Stimulated activated naive B cell treated with anti-CD40 and anti-IgM and Interleukin-4, amounts not matched to agents 10 μg/mL and 1 μg/mL and 100 μg/mL, for 72 hours (primary cell): ENCODE measurements at regions not wholly inside any gene's neighbourhood (a gene's known extent, or its start where the extent isn't known, plus 50 kb on each side); places are given as distances from the start of the nearest gene placed in this dataset.

Experiments
- ATAC-seq, 2 donors: fragments of 150-1000 bp; cut with Tn5 transposase; replicated peaks; 2 replicates each; pipeline ENCODE4 v1.10.0; 2021; ENCODE audit warnings: moderate library complexity in 1 of 2
- DNase-seq: peaks from one replicate; pipeline ENCODE4 v3.0.0; 2021
- H3K27ac Mint-ChIP-seq: one replicate; pipeline ENCODE4 v1.8.0; 2022; ENCODE audit warnings: mild to moderate bottlenecking, mixed read lengths
- H3K27me3 Mint-ChIP-seq, 2 donors: one replicate each; pipeline ENCODE4 v1.8.0; 2022; ENCODE audit warnings: mixed read lengths in 2 of 2
- H3K36me3 Mint-ChIP-seq, 2 donors: one replicate each; pipeline ENCODE4 v1.8.0; 2022; ENCODE audit warnings: mixed read lengths in 2 of 2, mild to moderate bottlenecking in 1 of 2
- H3K4me1 Mint-ChIP-seq, 2 donors: one replicate each; pipeline ENCODE4 v1.8.0; 2022; ENCODE audit warnings: mixed read lengths in 2 of 2, mild to moderate bottlenecking in 1 of 2
- H3K4me3 Mint-ChIP-seq, 2 donors: one replicate each; pipeline ENCODE4 v1.8.0; 2022; ENCODE audit warnings: mild to moderate bottlenecking in 2 of 2, mixed read lengths in 2 of 2, moderate library complexity in 1 of 2
- H3K9me3 Mint-ChIP-seq, 2 donors: one replicate each; pipeline ENCODE4 v1.8.0; 2022; ENCODE audit warnings: mixed read lengths in 2 of 2, mild to moderate bottlenecking in 1 of 2

DNA sequence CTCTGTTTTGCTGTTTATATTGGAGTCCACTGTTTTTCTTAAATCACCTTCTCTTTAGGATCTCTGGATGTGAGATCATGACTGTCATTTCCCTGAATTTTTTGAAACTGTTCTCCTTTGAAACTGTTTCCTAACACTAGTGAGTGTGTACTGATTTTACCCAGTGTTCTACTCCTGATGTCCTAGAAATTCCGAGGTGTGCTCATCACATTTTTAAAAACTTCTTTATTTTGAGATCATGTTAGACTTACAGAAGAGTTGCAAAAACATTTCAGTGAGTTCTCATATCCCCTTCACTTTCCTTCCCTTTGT, 292.6 kb downstream of the NFKBIZ start:
- H3K36me3 Mint-ChIP-seq: no peaks in the 10 kb centered on the region
- ATAC-seq (no peak), DNase-seq (no peak)
- no peak overlapping the region for H3K4me3 Mint-ChIP-seq
- H3K9me3 Mint-ChIP-seq: peaks cover 0 to 3% of the 10 kb centered on the region in 2 donors
- H3K4me1 Mint-ChIP-seq: peaks cover 11 to 13% of the 10 kb centered on the region in 2 donors
- no peaks in the 10 kb centered on the region for H3K27me3 Mint-ChIP-seq
- H3K27ac Mint-ChIP-seq: no peak overlapping the region

DNA sequence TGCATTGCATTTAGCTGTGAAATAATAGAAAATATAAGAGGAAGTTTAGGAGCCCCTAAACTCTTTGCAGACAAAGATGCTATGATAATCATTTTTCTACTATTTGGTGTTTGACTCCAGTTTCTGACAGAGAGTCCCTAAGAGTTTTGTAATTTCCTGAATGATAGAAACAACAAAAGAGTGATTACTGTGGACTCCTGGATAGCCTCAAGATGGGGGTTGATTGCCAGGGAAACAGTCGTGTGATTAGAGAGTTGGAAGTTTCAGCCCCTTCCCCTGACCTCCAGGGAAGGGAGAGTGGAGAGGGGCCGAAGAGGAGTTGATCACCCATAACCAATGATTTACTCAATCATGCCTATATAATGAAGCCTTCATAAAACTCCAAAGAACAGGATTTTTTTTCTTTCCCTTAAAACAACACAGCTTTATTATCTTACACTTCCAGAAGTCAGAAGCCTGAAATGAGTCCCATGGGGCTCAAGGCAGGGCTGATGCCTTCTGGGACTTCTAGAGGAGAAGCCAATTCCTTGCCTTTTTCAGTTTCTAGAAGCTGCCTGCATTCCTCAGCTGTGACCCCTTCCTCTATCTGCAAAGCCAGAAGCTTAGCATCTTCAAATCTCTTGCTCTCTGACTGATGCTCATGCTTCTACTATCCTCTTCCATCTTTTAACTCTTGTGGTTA, 292.3 kb upstream of the ZPLD1 start:
- no peaks in the 10 kb centered on the region for H3K27me3 Mint-ChIP-seq
- H3K27ac Mint-ChIP-seq: no peak overlapping the region
- ATAC-seq (no peak), DNase-seq (no peak)
- no peak overlapping the region for H3K4me3 Mint-ChIP-seq
- H3K4me1 Mint-ChIP-seq: peaks cover 9 to 13% of the 10 kb centered on the region in 2 donors
- no peaks in the 10 kb centered on the region for H3K36me3 Mint-ChIP-seq
- peaks cover 0 to 3% of the 10 kb centered on the region in 2 donors for H3K9me3 Mint-ChIP-seq

DNA sequence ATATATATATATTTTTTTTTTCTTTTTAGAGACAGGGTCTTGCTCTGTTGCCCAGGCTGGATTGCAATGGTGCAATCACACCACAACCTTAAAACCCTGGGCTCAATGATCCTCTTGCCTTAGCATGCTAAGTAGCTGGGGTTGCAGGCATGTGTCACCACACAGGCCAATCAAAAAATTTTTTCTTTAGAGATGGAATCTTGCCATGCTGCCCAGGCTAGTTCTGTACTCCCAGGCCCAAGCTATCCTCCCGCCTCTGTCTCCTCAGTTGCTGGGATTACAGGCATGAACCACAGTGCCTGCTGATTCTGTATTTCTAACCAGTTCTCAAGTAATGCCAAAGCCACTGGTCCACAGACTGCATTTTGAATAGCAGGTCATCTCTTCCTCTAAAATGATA, 291.3 kb upstream of the ZPLD1 start:
- Mint-ChIP-seq H3K27ac (no peak overlapping the region), H3K4me3 (no peak overlapping the region), H3K4me1 (peaks cover 9 to 13% of the 10 kb centered on the region in 2 donors), H3K9me3 (peaks cover 0 to 6% of the 10 kb centered on the region in 2 donors), H3K36me3 (peaks cover 0 to 2% of the 10 kb centered on the region in 2 donors), H3K27me3 (no peaks in the 10 kb centered on the region)
- ATAC-seq: no peak
- no peak for DNase-seq

DNA sequence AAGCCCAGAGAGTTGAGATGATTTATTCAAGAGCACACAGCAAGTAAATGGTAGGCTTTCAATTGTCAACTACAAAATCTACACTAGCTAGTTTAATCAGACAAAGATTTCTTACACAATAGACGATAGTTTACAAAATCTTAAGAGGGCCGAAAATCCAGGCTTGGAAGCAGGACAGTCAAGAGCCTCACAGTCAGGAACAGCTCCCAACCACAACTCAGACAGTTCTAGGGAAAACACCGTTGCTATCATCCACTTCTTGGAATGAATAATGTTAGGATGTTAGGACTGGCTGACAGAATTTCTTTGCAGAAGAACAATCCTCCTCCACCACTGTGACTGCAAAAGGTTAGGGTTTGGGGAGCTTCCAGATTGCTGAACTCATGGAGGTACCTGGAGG, 290.8 kb upstream of the ZPLD1 start:
- peaks cover 0 to 8% of the 10 kb centered on the region in 2 donors for H3K9me3 Mint-ChIP-seq
- DNase-seq (no peak), ATAC-seq (no peak)
- H3K27ac Mint-ChIP-seq: no peak overlapping the region
- H3K4me3 Mint-ChIP-seq: no peak overlapping the region
- peaks cover 0 to 3% of the 10 kb centered on the region in 2 donors for H3K36me3 Mint-ChIP-seq
- peaks cover 9 to 17% of the 10 kb centered on the region in 2 donors for H3K4me1 Mint-ChIP-seq
- H3K27me3 Mint-ChIP-seq: no peaks in the 10 kb centered on the region

DNA sequence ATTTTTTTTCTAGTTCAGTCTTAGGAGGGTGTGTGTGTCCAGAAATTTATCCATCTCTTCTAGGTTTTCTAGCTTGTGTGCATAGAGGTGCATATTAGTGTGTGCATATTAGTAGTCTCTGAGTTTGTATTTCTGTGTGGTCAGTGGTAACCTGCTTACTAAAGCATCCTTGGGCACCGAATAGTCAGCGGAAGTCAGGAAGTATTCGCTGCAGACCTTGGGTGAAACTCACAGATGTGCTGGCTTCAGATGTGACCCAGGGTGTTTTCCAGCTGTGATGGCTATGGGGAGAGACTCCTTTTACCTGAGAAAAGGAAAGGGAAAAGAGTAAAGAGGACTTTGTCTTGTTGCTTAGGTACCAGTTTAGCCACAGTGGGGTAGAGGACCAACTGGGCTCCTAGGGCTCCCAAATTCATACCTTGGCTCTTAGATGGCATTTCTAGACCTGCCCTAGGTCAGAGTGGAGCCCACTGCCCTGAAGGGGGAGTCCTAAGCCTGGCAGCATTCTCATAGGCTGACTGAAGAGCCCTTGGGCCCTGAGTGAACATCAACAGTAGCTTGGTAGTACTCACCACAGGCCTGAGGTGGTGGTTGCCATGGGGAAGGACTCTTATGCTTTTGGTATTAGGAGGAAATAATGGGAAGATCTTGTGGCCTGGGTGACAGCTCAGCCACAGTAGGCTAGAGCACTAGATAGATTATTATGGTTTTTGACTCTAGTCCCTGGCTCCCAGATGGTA, 286.0 kb upstream of the ZPLD1 start:
- H3K27me3 Mint-ChIP-seq: no peaks in the 10 kb centered on the region
- H3K4me3 Mint-ChIP-seq: no peak overlapping the region
- H3K27ac Mint-ChIP-seq: peak overlapping the region; percentile 16
- DNase-seq (no peak), ATAC-seq (no peak)
- peaks cover 17 to 28% of the 10 kb centered on the region in 2 donors for H3K36me3 Mint-ChIP-seq
- peaks cover 8 to 24% of the 10 kb centered on the region in 2 donors for H3K4me1 Mint-ChIP-seq
- H3K9me3 Mint-ChIP-seq: peaks cover 29 to 30% of the 10 kb centered on the region in 2 donors

DNA sequence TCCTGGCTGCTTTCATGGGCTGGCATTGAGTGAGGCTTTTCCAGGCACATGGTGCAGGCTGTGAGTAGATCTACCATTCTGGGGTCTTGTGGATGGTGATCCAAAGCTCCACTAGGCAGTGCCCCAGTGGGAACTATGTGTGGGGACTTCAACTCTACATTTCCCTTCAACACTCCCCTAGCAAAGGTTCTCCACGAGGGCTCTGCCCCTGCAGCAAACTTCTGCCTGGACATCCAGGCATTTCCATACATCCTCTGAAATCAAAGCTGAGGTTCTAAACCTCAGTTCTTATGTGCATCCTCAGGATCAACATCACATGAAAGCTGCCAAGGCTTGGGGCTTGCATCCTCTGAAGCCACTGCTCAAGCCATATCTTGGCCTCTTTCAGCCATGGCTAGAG, 282.9 kb upstream of the ZPLD1 start:
- no peaks in the 10 kb centered on the region for H3K27me3 Mint-ChIP-seq
- H3K27ac Mint-ChIP-seq: no peak overlapping the region
- H3K4me3 Mint-ChIP-seq: no peak overlapping the region
- no peak for ATAC-seq
- peaks cover 27 to 29% of the 10 kb centered on the region in 2 donors for H3K9me3 Mint-ChIP-seq
- DNase-seq: no peak
- peaks cover 8 to 38% of the 10 kb centered on the region in 2 donors for H3K4me1 Mint-ChIP-seq
- peaks cover 17 to 28% of the 10 kb centered on the region in 2 donors for H3K36me3 Mint-ChIP-seq

DNA sequence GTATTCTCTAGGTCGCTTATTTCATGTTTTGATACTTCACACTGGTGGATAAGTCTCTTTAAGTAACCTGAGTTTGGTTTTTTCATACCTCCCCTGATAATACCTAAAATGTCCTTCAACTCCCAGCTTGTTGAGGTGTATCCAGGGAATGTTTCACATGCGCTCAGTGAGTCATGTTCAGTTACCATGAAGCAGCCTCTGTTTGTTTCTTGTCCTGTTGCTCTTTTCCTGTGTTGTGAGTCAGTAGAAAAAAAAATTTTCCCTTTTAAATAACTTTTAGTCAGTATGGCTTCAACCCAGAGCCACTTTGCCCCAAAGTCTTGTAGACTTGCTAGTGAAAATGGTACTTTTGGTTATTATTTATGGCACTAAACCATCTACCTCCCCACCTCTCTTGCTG, 278.4 kb upstream of the ZPLD1 start:
- Mint-ChIP-seq H3K9me3 (peaks cover 12 to 16% of the 10 kb centered on the region in 2 donors), H3K36me3 (peaks cover 8 to 16% of the 10 kb centered on the region in 2 donors), H3K27me3 (no peaks in the 10 kb centered on the region), H3K27ac (peak overlapping the region; percentile 25), H3K4me1 (peaks cover 8 to 33% of the 10 kb centered on the region in 2 donors), H3K4me3 (no peak overlapping the region)
- ATAC-seq (no peak), DNase-seq (no peak)

DNA sequence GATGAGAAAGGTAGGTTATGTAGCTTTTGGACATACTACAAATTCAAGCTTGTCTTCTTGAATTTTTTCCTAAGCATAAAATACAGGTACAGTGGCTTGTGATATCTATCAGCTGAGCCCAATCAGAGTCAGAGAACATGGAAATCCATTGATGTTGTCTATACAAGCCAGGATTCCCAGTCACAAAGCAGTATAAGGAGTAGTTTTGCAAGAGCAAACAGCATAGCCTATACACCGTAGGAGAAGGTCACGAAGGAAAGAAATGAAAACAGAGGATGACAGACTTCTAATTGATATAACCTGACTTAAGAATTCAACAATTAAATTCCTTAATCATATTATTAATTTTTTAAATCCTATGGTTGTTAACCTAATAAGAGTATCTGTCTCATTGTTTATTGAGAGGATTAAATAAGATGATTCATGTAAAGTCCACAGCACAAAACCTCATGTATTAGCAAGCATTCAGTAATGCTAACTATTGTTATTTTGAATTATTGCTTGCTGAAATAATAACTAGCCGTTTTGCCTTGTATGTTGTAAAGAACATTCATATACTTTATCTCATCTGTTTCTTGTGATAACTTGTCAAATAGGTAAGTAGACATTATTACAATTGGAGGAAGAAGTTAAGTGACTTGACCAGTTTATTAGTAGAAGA, 276.6 kb upstream of the ZPLD1 start:
- no peak for ATAC-seq
- Mint-ChIP-seq H3K4me1 (peaks cover 6 to 25% of the 10 kb centered on the region in 2 donors), H3K9me3 (no peaks in the 10 kb centered on the region), H3K27ac (no peak overlapping the region), H3K27me3 (no peaks in the 10 kb centered on the region), H3K36me3 (peaks cover 0 to under 1% of the 10 kb centered on the region in 2 donors), H3K4me3 (no peak overlapping the region)
- DNase-seq: no peak

DNA sequence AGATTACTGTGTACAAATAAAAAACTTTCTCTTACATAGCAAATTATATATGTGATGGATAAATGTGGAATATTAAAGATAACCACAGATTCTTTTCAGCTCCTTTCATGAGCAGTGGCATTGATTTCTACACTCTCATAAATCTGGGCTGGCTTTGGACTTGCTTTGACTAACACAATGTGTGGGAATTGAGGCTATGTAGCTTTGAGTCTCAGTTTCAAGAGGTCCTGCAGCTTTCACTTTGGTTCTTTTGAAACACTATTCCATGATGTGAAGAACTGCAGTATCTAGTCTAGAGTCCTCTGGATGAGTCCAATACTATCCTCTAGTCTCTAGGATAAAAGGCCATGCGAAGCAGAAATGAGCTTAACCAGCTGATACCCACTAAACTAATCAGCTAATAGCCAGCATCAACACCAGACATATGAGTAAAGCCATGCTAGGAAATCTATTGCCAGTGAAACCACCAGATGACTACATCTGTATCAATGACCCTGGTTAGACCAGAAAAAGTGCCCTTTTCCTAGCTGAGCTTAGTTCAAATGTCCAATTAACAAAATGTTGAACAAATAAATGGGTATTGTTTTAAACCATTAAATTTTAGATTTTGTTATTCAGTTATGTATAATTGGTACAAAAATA, 274.9 kb upstream of the ZPLD1 start:
- ATAC-seq: no peak
- H3K4me1 Mint-ChIP-seq: peaks cover 6 to 11% of the 10 kb centered on the region in 2 donors
- H3K27me3 Mint-ChIP-seq: no peaks in the 10 kb centered on the region
- no peaks in the 10 kb centered on the region for H3K9me3 Mint-ChIP-seq
- no peak overlapping the region for H3K4me3 Mint-ChIP-seq
- DNase-seq: no peak
- H3K36me3 Mint-ChIP-seq: no peaks in the 10 kb centered on the region
- H3K27ac Mint-ChIP-seq: no peak overlapping the region

DNA sequence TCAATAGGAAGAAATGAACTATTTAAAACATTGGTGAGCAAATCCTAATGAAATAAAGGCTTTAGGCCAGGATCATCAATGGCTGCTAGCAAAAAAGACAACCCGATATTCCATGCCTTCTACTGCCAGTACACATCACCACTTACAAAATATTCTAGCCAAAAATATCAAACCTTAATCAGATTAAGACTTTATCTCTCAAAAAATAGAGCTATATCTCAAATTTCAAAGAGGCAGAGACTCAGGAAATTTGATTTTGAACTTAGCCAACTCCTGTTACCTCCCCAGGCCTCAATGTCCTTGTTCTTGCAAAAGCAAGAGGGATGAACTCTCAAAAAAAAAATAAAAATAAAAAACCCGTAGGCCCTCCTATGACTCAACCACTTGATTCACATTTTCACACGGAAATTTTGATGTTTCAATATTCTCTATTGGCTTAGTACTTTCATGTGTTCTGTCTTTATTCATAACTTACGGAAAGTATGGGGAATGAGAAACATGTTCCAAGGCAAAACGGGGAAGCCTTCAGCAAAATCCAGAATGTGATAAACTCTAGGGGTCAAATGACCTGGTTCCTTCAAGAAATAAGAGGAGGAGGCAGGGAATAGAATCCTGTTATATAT, 273.3 kb upstream of the ZPLD1 start:
- H3K27ac Mint-ChIP-seq: no peak overlapping the region
- no peaks in the 10 kb centered on the region for H3K27me3 Mint-ChIP-seq
- no peak for DNase-seq
- peaks cover 3 to 4% of the 10 kb centered on the region in 2 donors for H3K4me1 Mint-ChIP-seq
- H3K9me3 Mint-ChIP-seq: no peaks in the 10 kb centered on the region
- H3K4me3 Mint-ChIP-seq: no peak overlapping the region
- no peaks in the 10 kb centered on the region for H3K36me3 Mint-ChIP-seq
- ATAC-seq: no peak

DNA sequence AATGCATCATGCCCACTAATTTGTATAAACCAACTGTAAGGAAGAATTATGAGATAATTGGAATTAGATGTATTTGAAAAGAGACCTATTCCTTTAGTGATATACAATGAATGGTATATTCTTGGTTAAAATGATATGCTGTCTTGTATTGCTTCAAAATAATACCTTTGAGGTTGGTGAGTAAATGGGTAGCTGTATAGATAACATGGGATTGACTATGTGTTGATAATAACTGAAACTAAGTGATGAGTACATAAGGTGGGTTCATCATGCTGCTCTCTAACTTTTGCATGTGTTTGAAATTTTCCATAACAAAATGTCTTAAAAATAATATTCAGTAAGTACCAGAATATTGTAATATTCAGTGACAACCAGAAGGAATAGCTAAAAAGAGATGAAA, 272.6 kb upstream of the ZPLD1 start:
- no peaks in the 10 kb centered on the region for H3K9me3 Mint-ChIP-seq
- no peaks in the 10 kb centered on the region for H3K36me3 Mint-ChIP-seq
- H3K27me3 Mint-ChIP-seq: no peaks in the 10 kb centered on the region
- DNase-seq: no peak
- H3K4me1 Mint-ChIP-seq: peaks cover 0 to 3% of the 10 kb centered on the region in 2 donors
- no peak overlapping the region for H3K27ac Mint-ChIP-seq
- ATAC-seq: no peak
- H3K4me3 Mint-ChIP-seq: no peak overlapping the region

DNA sequence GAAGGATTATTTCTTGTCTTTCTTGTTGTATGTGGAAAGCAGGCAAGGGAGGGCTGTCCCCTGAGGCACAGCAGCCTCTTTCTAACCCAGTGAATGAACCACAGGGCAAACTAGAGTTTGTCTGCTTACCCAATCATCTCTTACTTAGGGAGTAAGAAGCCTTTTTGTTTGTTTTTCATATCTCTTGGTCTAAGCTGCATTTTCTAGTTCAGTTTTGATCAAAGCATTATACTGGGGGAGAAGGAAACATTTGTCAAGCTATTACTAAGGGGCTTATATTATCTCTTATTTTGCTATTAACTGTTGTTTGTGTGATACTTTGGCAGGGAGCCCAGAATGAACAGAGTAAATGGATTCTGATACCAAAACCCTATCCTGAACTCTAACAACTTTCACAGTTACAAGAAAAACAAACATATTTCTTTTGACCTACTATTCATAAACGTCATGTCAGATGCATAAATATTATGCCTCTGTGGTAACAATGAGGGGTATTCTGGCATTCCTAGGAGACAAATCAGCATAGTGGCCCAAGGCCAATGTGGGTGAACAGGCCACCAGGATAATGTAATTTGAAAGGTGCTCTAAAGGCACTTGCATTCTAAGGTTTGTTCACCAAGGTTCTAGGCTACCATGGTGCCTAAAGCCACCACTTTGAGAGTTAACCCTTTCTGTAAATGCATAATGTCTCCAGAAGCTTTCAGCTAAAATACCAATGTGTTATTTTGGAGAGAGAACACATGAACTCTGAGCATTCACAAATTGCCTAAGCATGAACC, 271.6 kb upstream of the ZPLD1 start:
- DNase-seq (no peak), ATAC-seq (no peak)
- H3K4me3 Mint-ChIP-seq: no peak overlapping the region
- no peaks in the 10 kb centered on the region for H3K27me3 Mint-ChIP-seq
- H3K36me3 Mint-ChIP-seq: no peaks in the 10 kb centered on the region
- no peak overlapping the region for H3K27ac Mint-ChIP-seq
- peaks cover 0 to 3% of the 10 kb centered on the region in 2 donors for H3K4me1 Mint-ChIP-seq
- no peaks in the 10 kb centered on the region for H3K9me3 Mint-ChIP-seq

DNA sequence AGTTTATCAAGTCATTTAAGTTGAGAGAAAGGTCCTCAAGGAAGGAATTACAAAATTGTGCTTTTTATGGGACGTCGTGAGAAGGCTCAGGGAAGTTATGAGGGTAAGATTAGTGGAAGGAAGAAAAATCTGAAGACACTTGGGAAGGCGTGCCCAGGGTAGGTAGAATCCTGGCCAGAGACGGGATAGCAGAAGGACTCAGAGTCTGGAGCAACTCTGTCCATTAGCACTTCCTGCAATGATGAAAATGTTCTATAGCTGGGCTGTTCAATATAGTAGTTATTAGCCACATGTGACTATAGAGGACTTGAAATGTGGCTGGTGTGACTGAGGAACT, 271.0 kb upstream of the ZPLD1 start:
- no peak for ATAC-seq
- Mint-ChIP-seq H3K36me3 (no peaks in the 10 kb centered on the region), H3K27me3 (no peaks in the 10 kb centered on the region), H3K9me3 (no peaks in the 10 kb centered on the region), H3K4me1 (peaks cover 0 to 5% of the 10 kb centered on the region in 2 donors), H3K4me3 (no peak overlapping the region), H3K27ac (no peak overlapping the region)
- DNase-seq: no peak

DNA sequence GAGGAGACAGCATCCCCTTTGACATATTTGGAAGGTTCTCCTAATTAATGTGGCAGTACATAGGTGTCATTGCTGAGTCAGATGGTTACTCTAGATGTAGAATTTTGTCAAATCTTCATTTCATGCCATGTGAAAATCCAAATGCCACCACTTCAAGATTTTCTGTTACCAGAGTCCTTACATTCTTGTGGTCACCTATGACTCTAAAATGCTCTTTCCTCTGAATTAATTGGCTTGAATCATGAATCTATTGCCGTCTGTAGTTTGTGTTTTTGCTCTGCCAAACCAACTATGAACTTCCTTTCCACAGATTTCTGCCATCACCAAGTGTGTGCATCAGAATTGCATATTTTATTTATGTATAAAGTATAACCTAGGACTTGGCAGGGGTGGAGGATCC, 269.4 kb upstream of the ZPLD1 start:
- Mint-ChIP-seq H3K27ac (no peak overlapping the region), H3K27me3 (no peaks in the 10 kb centered on the region), H3K4me3 (no peak overlapping the region), H3K9me3 (no peaks in the 10 kb centered on the region), H3K4me1 (peaks cover 0 to 5% of the 10 kb centered on the region in 2 donors), H3K36me3 (no peaks in the 10 kb centered on the region)
- DNase-seq: no peak
- no peak for ATAC-seq
